ENCODE measurements at regions not wholly inside any gene's neighbourhood (a gene's known extent, or its start where the extent isn't known, plus 50 kb on each side); places are given as distances from the start of the nearest gene placed in this dataset.

GRCh38 chr21:27681841-27682240 is 715.0 kb upstream of the ADAMTS5 start:
- H3K4me1 Mint-ChIP-seq: no peaks in the 10 kb centered on the region

GRCh38 chr21:27681038-27681437 is 714.1 kb upstream of the ADAMTS5 start:
- H3K4me2 ChIP-seq (replicated peaks; ENCODE audit: extremely low read depth, low read length, poor library complexity, severe bottlenecking): no peak overlapping the region
- Mint-ChIP-seq H3K4me3 (no peak overlapping the region), H3K27ac (no peak overlapping the region), H3K36me3 (no peaks in the 10 kb centered on the region), H3K4me1 (no peaks in the 10 kb centered on the region), H3K27me3 (ENCODE audit: low read depth in 3 of 3) (no peaks in the 10 kb centered on the region), H3K9me3 (peaks cover 0 to 5% (median 2%) of the 10 kb centered on the region in 7 donors)
- no peaks in the 10 kb centered on the region for H4K20me1 ChIP-seq (ENCODE audit: insufficient read depth, low read length)
- H3K79me2 ChIP-seq (ENCODE audit: insufficient read depth, low read length): no peaks in the 10 kb centered on the region
- no peak overlapping the region for H3K4me3 ChIP-seq (replicated peaks in 1 of 3; ENCODE audit: low read depth in 2 of 3, low read length in 3 of 3)
- peaks cover 0 to 3% of the 10 kb centered on the region in 2 donors for H3K9me3 ChIP-seq (replicated peaks in 1 of 2; ENCODE audit: control insufficient read depth in 1 of 2, insufficient read depth in 1 of 2, low read length in 2 of 2)
- no peaks in the 10 kb centered on the region for H3K4me1 ChIP-seq (ENCODE audit: control insufficient read depth in 1 of 2, insufficient read depth in 2 of 2, low read length in 2 of 2)
- no peak overlapping the region for H3K27ac ChIP-seq (ENCODE audit: low read depth in 1 of 2, low read length in 2 of 2)
- H2AFZ ChIP-seq (ENCODE audit: insufficient read depth, low read depth, low read length, poor library complexity, severe bottlenecking): no peak overlapping the region
- no peak for DNase-seq
- H3K27me3 ChIP-seq (ENCODE audit: control insufficient read depth in 2 of 2, insufficient read depth in 2 of 2, low read length in 2 of 2): no peaks in the 10 kb centered on the region
- intact Hi-C loops (cut with micrococcal nuclease): no loop called here
- H3K36me3 ChIP-seq (replicated peaks in 1 of 2; ENCODE audit: control insufficient read depth in 1 of 2, insufficient read depth in 2 of 2, low read length in 2 of 2): no peaks in the 10 kb centered on the region
- TF ChIP-seq CTCF (IDR thresholded peaks at IDR 0.05): no peak
- H3K9ac ChIP-seq (ENCODE audit: insufficient read depth, low read length, poor library complexity, severe bottlenecking): no peak overlapping the region

More at GRCh38 chr21:27681841-27682240, 715.0 kb upstream of the ADAMTS5 start:
- no peaks in the 10 kb centered on the region for H3K36me3 Mint-ChIP-seq
- H3K27ac Mint-ChIP-seq: no peak overlapping the region
- H3K79me2 ChIP-seq (ENCODE audit: insufficient read depth, low read length): no peaks in the 10 kb centered on the region
- H2AFZ ChIP-seq (ENCODE audit: insufficient read depth, low read depth, low read length, poor library complexity, severe bottlenecking): no peak overlapping the region
- H4K20me1 ChIP-seq (ENCODE audit: insufficient read depth, low read length): no peaks in the 10 kb centered on the region
- H3K4me3 ChIP-seq (replicated peaks in 1 of 3; ENCODE audit: low read depth in 2 of 3, low read length in 3 of 3): no peak overlapping the region
- H3K27ac ChIP-seq (ENCODE audit: low read depth in 1 of 2, low read length in 2 of 2): no peak overlapping the region
- H3K9ac ChIP-seq (ENCODE audit: insufficient read depth, low read length, poor library complexity, severe bottlenecking): no peak overlapping the region
- H3K4me1 ChIP-seq (ENCODE audit: control insufficient read depth in 1 of 2, insufficient read depth in 2 of 2, low read length in 2 of 2): no peaks in the 10 kb centered on the region
- H3K9me3 ChIP-seq (replicated peaks in 1 of 2; ENCODE audit: control insufficient read depth in 1 of 2, insufficient read depth in 1 of 2, low read length in 2 of 2): peaks cover 0 to 3% of the 10 kb centered on the region in 2 donors
- intact Hi-C loops (cut with micrococcal nuclease): no loop called here
- no peaks in the 10 kb centered on the region for H3K36me3 ChIP-seq (replicated peaks in 1 of 2; ENCODE audit: control insufficient read depth in 1 of 2, insufficient read depth in 2 of 2, low read length in 2 of 2)
- DNase-seq: no peak
- H3K4me3 Mint-ChIP-seq: no peak overlapping the region
- H3K27me3 ChIP-seq (ENCODE audit: control insufficient read depth in 2 of 2, insufficient read depth in 2 of 2, low read length in 2 of 2): no peaks in the 10 kb centered on the region
- H3K9me3 Mint-ChIP-seq: peaks cover 0 to 5% (median 2%) of the 10 kb centered on the region in 7 donors
- WGBS (ENCODE audit: insufficient coverage): no CpG with 5 or more reads among the region's 2 CpGs
- no peaks in the 10 kb centered on the region for H3K27me3 Mint-ChIP-seq (ENCODE audit: low read depth in 3 of 3)
- H3K4me2 ChIP-seq (replicated peaks; ENCODE audit: extremely low read depth, low read length, poor library complexity, severe bottlenecking): no peak overlapping the region
- TF ChIP-seq CTCF (IDR thresholded peaks at IDR 0.05): no peak
